ENCODE measurements at regions not wholly inside any gene's neighbourhood (a gene's known extent, or its start where the extent isn't known, plus 50 kb on each side); places are given as distances from the start of the nearest gene placed in this dataset.

- TF ChIP-seq CTCF (IDR thresholded peaks at IDR 0.05; ENCODE audit: low read depth, low read length) (no peak), POLR2A (IDR thresholded peaks at IDR 0.05; ENCODE audit: extremely low read depth, insufficient read length) (no peak), MYC (IDR thresholded peaks at IDR 0.05; ENCODE audit: low read depth, low read length) (no peak)
Observed at GRCh38 chr5:145090115-145090514, 745.0 kb downstream of the PRELID2 start.

Measured in NB4 (cell line).